ENCODE measurements at regions not wholly inside any gene's neighbourhood (a gene's known extent, or its start where the extent isn't known, plus 50 kb on each side); places are given as distances from the start of the nearest gene placed in this dataset.

DNA sequence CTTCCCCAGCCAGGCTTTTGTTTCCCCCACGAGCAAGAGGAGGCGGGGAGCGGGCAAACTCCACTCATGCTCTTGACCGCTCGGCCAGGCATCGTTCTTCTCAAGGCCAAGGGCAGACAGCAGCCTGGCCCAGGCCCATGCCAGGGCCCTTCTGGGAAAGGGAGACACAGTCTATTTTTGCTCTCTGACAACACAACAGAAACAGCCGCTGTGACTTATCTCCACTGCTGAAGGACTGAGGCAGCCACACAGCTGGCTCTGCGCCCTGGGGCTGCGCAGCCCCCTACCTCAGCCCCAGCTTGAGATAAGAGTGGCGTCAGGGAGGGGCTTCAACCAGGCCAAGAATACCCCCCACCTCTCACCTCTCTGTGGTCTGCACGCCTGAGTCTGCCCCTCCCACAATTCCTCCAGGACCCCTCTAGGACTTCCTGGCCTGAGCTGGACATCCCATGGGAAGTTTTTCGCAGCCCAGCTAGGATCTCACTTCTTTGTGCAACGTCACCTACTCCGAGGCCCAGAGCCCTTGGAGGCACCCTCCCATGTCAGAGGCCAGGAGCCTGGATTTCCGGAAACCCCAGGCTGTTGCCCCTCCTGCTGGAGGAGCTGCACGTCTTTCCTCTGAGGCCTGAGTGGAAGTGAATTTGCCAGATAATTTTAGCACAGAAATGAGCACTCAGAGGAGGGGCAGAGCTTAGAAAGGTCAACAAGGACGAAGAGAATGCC is 118.9 kb upstream of the OTOS start:
- Histone ChIP-seq H3K27ac (ENCODE audit: low read depth, low read length) (no peak overlapping the region), H3K4me3 (ENCODE audit: extremely low read depth in 1 of 4, insufficient read depth in 2 of 4, low read depth in 3 of 4, low read length in 4 of 4) (no peak overlapping the region), H3K79me1 (ENCODE audit: low read depth, low read length) (no peaks in the 10 kb centered on the region), H3K4ac (replicated peaks; ENCODE audit: insufficient read length, low read depth, low read length) (no peak overlapping the region), H3K27me3 (replicated peaks in 1 of 4; ENCODE audit: control insufficient read depth in 3 of 4, extremely low read depth in 1 of 4, insufficient read depth in 3 of 4, low read length in 3 of 4) (no peaks in the 10 kb centered on the region; a peak in 2 of 7 replicates), H3K79me2 (ENCODE audit: control insufficient read depth in 1 of 2, insufficient read depth in 2 of 2, low read length in 2 of 2) (no peaks in the 10 kb centered on the region), H3K18ac (ENCODE audit: extremely low read depth, low read length) (no peak overlapping the region), H4K20me1 (replicated peaks in 1 of 2; ENCODE audit: control insufficient read depth in 1 of 2, insufficient read depth in 2 of 2, low read length in 2 of 2) (no peaks in the 10 kb centered on the region), H3K23ac (ENCODE audit: insufficient read length) (no peak overlapping the region), H3K23me2 (ENCODE audit: low read depth, low read length) (no peaks in the 10 kb centered on the region), H3K4me2 (ENCODE audit: insufficient read depth in 1 of 2, low read depth in 2 of 2, low read length in 2 of 2) (no peak overlapping the region), H3K36me3 (ENCODE audit: control insufficient read depth in 2 of 4, insufficient read depth in 4 of 4, low read length in 3 of 4) (no peaks in the 10 kb centered on the region), H4K5ac (ENCODE audit: insufficient read length, low read depth, low read length) (no peak overlapping the region), H3K9ac (replicated peaks in 1 of 4; ENCODE audit: extremely low read depth in 1 of 4, low read depth in 3 of 4, low read length in 3 of 4) (no peak overlapping the region), H3K9me3 (ENCODE audit: insufficient read depth in 2 of 2, low read depth in 1 of 2, low read length in 1 of 2) (peaks cover 26 to 47% of the 10 kb centered on the region in 2 experiments), H2BK5ac (ENCODE audit: low read depth, low read length) (no peak overlapping the region), H2BK15ac (ENCODE audit: low read length) (no peak overlapping the region), H4K91ac (replicated peaks; ENCODE audit: insufficient read length, low read length) (no peak overlapping the region), H2BK20ac (ENCODE audit: low read length) (no peak overlapping the region), H3K56ac (replicated peaks; ENCODE audit: insufficient read length, low read depth, low read length) (no peak overlapping the region), H3K4me1 (replicated peaks in 1 of 4; ENCODE audit: control insufficient read depth in 3 of 4, insufficient read depth in 4 of 4, low read length in 3 of 4) (no peaks in the 10 kb centered on the region; a peak in 1 of 7 replicates), H2AK5ac (ENCODE audit: low read depth, low read length) (no peak overlapping the region), H2AFZ (ENCODE audit: low read length) (no peak overlapping the region), H2BK120ac (replicated peaks; ENCODE audit: low read depth, low read length) (no peak overlapping the region), H2BK12ac (ENCODE audit: low read depth, low read length) (no peak overlapping the region), H4K8ac (ENCODE audit: extremely low read depth, insufficient read depth, low read length) (no peak overlapping the region), H3K14ac (ENCODE audit: insufficient read length) (no peak overlapping the region)
- FAIRE-seq: no peak
- no peak for DNase-seq (ENCODE audit: low read depth in 1 of 2, low spot score in 2 of 2)
- ChIA-PET POLR2A (ENCODE audit: partially characterized antibody) (no interaction called here), CTCF (ENCODE audit: partially characterized antibody) (interaction anchor here (0.6 kb wide), 1 partner anchor 716 kb away, joined by 3 read pairs; no protein-coding TSS in a partner anchor)
- 90% methylated on average over 13 of the region's 17 CpGs; no CpG with 5 or more reads in 1 of the 2 experiments for WGBS, 2 experiments (ENCODE audit: extremely low coverage in 1 of 2, insufficient coverage in 1 of 2, insufficient read length in 1 of 2, insufficient replicate concordance in 2 of 2, low coverage in 1 of 2, low lambda C conversion rate in 2 of 2, missing lambda C conversion rate in 1 of 2)
- TF ChIP-seq RXRA (IDR thresholded peaks at IDR 0.05; ENCODE audit: insufficient read depth, low read depth, low read length) (no peak), USF2 (IDR thresholded peaks at IDR 0.05; ENCODE audit: low read length) (no peak), E2F6 (IDR thresholded peaks at IDR 0.05) (no peak), RFX5 (IDR thresholded peaks at IDR 0.05; ENCODE audit: borderline replicate concordance, low read depth, low read length) (no peak), NRF1 (IDR thresholded peaks at IDR 0.05; ENCODE audit: low read depth, low read length) (no peak), TAF1 (IDR thresholded peaks at IDR 0.05; ENCODE audit: low read depth, low read length) (no peak), PHF8 (conservative IDR thresholded peaks at IDR 0.05; ENCODE audit: low read depth, low read length) (no peak), CTCF (IDR thresholded peaks at IDR 0.05; ENCODE audit: control extremely low read depth in 1 of 3, insufficient read depth in 1 of 3, low read depth in 1 of 3, low read length in 3 of 3) (no peak)

Measured in H1 (cell line).